A549 (cell line): ENCODE measurements at regions not wholly inside any gene's neighbourhood (a gene's known extent, or its start where the extent isn't known, plus 50 kb on each side); places are given as distances from the start of the nearest gene placed in this dataset.

Experiments used
- CBX2 ChIP-seq: fragments of 200-600 bp; sonication (generic); IDR thresholded peaks from 2 replicates; pipeline ENCODE4 v1.6.1; 2016; ENCODE audit warnings: low read depth, mild to moderate bottlenecking, borderline replicate concordance
- CEBPB ChIP-seq, 2 experiments: fragments of >200 bp in 1 of 2; sonication (Bioruptor Twin) in 1 of 2; formaldehyde crosslinking in 1 of 2; IDR thresholded peaks; 2 replicates each; pipeline ENCODE4 v1.6.1; 2012 to 2016
- CHD4 ChIP-seq: fragments of 200-600 bp; sonication (generic); IDR thresholded peaks from 2 replicates; pipeline ENCODE4 v1.6.1; 2016; ENCODE audit warnings: antibody characterized with exemption, mild to moderate bottlenecking, borderline replicate concordance
- CTCF ChIP-seq: fragments of >200 bp; sonication (Bioruptor Twin); formaldehyde crosslinking; IDR thresholded peaks from 3 replicates; pipeline ENCODE4 v1.5.1; 2016
- EP300 ChIP-seq, 2 experiments: fragments of >200 bp; sonication (Bioruptor Twin); formaldehyde crosslinking; IDR thresholded peaks; 2 replicates in 1 of 2; 3 replicates in 1 of 2; pipeline ENCODE4 v1.6.1; 2016 to 2017
- FOSL2 ChIP-seq, 2 experiments: fragments of 450-650 bp in 1 of 2; fragments of >200 bp in 1 of 2; sonication (Bioruptor Twin) in 1 of 2; formaldehyde crosslinking; IDR thresholded peaks; 2 replicates each; pipeline versions ENCODE4 v1.5.0 to v1.6.1; 2016 to 2020; ENCODE audit warnings: mild to moderate bottlenecking in 1 of 2, moderate library complexity in 1 of 2
- KDM5A ChIP-seq: fragments of 200-600 bp; sonication (generic); IDR thresholded peaks from 2 replicates; pipeline ENCODE4 v1.6.1; 2016; ENCODE audit warnings: antibody characterized with exemption, mild to moderate bottlenecking
- MAZ ChIP-seq: fragments of 150-350 bp; IDR thresholded peaks from 2 replicates; pipeline ENCODE4 v1.6.1; 2014; ENCODE audit warnings: antibody characterized with exemption, low read depth, low read length, borderline replicate concordance
- NFE2L2 ChIP-seq: fragments of 150-350 bp; conservative IDR thresholded peaks from 2 replicates; pipeline ENCODE4 v1.6.1; 2014; ENCODE audit warnings: low read length
- RAD21 ChIP-seq, 2 experiments: fragments of >200 bp in 1 of 2; sonication (Bioruptor Twin) in 1 of 2; formaldehyde crosslinking in 1 of 2; IDR thresholded peaks in 1 of 2; conservative IDR thresholded peaks in 1 of 2; 2 replicates in 1 of 2; 3 replicates in 1 of 2; pipeline ENCODE4 v1.6.1; 2012 to 2018; ENCODE audit warnings: inconsistent platforms in 1 of 2
- TP53 ChIP-seq: fragments of 250-450 bp; sonication (Bioruptor Pico); IDR thresholded peaks from 2 replicates; pipeline ENCODE4 v1.5.0; 2021; ENCODE audit warnings: mild to moderate bottlenecking, moderate library complexity
- USF2 ChIP-seq: fragments of 450-650 bp; IDR thresholded peaks from 2 replicates; pipeline ENCODE4 v1.6.1; 2014; ENCODE audit warnings: antibody characterized with exemption
- TF ChIP-seq, protein P1 (sequence below): fragments of 150-350 bp; IDR thresholded peaks from 2 replicates; pipeline ENCODE4 v1.6.1; 2014; ENCODE audit warnings: low read depth, mild to moderate bottlenecking, low read length
- TF ChIP-seq, protein P2 (sequence below): fragments of 200-600 bp; sonication (generic); IDR thresholded peaks from 2 replicates; pipeline ENCODE4 v1.6.1; 2016; ENCODE audit warnings: antibody characterized with exemption, mild to moderate bottlenecking, moderate library complexity

GRCh38 chr6:144400321-144400720 lies 115.2 kb downstream of the UTRN start:
- TF ChIP-seq, protein P1, sequence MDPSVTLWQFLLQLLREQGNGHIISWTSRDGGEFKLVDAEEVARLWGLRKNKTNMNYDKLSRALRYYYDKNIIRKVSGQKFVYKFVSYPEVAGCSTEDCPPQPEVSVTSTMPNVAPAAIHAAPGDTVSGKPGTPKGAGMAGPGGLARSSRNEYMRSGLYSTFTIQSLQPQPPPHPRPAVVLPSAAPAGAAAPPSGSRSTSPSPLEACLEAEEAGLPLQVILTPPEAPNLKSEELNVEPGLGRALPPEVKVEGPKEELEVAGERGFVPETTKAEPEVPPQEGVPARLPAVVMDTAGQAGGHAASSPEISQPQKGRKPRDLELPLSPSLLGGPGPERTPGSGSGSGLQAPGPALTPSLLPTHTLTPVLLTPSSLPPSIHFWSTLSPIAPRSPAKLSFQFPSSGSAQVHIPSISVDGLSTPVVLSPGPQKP = no peak
- TF ChIP-seq CTCF (no peak), MAZ (no peak), CBX2 (no peak), FOSL2 (IDR thresholded peaks at IDR 0.05) (no peak), FOSL2 (CRISPR knock-in tag; IDR thresholded peaks at IDR 0.05) (no peak), EP300 (IDR thresholded peaks at IDR 0.05) (no peak), USF2 (no peak), CHD4 (no peak), KDM5A (no peak), NFE2L2 (no peak), RAD21 (conservative IDR thresholded peaks at IDR 0.05 in 1 of 2, IDR thresholded peaks at IDR 0.05 in 1 of 2) (no peak), TP53 (CRISPR knock-in tag) (no peak), CEBPB (IDR thresholded peaks at IDR 0.05) (no peak)
- TF ChIP-seq, protein P2, sequence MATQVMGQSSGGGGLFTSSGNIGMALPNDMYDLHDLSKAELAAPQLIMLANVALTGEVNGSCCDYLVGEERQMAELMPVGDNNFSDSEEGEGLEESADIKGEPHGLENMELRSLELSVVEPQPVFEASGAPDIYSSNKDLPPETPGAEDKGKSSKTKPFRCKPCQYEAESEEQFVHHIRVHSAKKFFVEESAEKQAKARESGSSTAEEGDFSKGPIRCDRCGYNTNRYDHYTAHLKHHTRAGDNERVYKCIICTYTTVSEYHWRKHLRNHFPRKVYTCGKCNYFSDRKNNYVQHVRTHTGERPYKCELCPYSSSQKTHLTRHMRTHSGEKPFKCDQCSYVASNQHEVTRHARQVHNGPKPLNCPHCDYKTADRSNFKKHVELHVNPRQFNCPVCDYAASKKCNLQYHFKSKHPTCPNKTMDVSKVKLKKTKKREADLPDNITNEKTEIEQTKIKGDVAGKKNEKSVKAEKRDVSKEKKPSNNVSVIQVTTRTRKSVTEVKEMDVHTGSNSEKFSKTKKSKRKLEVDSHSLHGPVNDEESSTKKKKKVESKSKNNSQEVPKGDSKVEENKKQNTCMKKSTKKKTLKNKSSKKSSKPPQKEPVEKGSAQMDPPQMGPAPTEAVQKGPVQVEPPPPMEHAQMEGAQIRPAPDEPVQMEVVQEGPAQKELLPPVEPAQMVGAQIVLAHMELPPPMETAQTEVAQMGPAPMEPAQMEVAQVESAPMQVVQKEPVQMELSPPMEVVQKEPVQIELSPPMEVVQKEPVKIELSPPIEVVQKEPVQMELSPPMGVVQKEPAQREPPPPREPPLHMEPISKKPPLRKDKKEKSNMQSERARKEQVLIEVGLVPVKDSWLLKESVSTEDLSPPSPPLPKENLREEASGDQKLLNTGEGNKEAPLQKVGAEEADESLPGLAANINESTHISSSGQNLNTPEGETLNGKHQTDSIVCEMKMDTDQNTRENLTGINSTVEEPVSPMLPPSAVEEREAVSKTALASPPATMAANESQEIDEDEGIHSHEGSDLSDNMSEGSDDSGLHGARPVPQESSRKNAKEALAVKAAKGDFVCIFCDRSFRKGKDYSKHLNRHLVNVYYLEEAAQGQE = no peak
